ENCODE measurements at regions not wholly inside any gene's neighbourhood (a gene's known extent, or its start where the extent isn't known, plus 50 kb on each side); places are given as distances from the start of the nearest gene placed in this dataset.

DNA sequence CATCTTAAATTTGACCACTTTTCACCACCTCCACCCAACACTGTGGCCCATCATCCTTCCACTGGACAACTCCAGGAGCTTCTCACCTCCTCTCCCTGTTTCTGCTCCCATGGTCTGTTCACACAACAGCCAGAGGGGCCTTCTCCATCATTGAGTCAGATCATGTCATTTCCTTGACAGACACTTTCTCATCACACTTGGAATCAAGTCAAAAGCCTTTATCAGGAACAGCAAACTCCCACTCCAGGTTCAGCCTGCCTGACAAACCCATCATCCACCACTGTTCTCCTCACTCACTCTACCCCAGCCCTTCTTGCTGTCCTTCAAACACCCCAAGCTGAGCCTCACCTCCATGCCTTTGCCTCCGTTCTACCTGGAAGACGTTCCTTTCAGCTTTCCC, 78.4 kb upstream of the ADRA1B start:
- TF ChIP-seq CTCF (IDR thresholded peaks at IDR 0.05; ENCODE audit: control extremely low read depth, extremely low read depth), result no peak
- no peaks in the 10 kb centered on the region for H3K9me3 ChIP-seq (ENCODE audit: control insufficient read depth in 4 of 4, insufficient read depth in 3 of 4, low read length in 3 of 4)
- DNase-seq (no peak), ATAC-seq (ENCODE audit: insufficient read depth, low FRiP score) (no peak)
- WGBS, 2 donors, result 86 to 92% methylated on average over 2 of the region's 2 CpGs
- peaks cover 0 to 8% (median 0%) of the 10 kb centered on the region in 3 donors for H3K27me3 ChIP-seq (ENCODE audit: control insufficient read depth in 3 of 3, insufficient read depth in 3 of 3, low read length in 2 of 3)
- H3K4me1 ChIP-seq (ENCODE audit: control insufficient read depth in 5 of 5, insufficient read depth in 5 of 5, low read length in 5 of 5), result no peaks in the 10 kb centered on the region
- no peak overlapping the region for H3K9ac ChIP-seq (ENCODE audit: insufficient read depth in 1 of 2, low read length in 2 of 2)
- H3K36me3 ChIP-seq (ENCODE audit: control insufficient read depth in 4 of 4, insufficient read depth in 4 of 4, low read length in 4 of 4), result no peaks in the 10 kb centered on the region
- no peak overlapping the region for H3K4me3 ChIP-seq
- no peak overlapping the region for H3K27ac ChIP-seq (ENCODE audit: low read depth in 1 of 2, low read length in 1 of 2)

GRCh38 chr5:159838551-159839222, 77.6 kb upstream of the ADRA1B start:
- peaks cover 0 to 8% (median 0%) of the 10 kb centered on the region in 3 donors for H3K27me3 ChIP-seq (ENCODE audit: control insufficient read depth in 3 of 3, insufficient read depth in 3 of 3, low read length in 2 of 3)
- H3K9me3 ChIP-seq (ENCODE audit: control insufficient read depth in 4 of 4, insufficient read depth in 3 of 4, low read length in 3 of 4), result no peaks in the 10 kb centered on the region
- H3K4me3 ChIP-seq, result no peak overlapping the region
- DNase-seq (no peak), ATAC-seq (ENCODE audit: insufficient read depth, low FRiP score) (no peak)
- H3K27ac ChIP-seq (ENCODE audit: low read depth in 1 of 2, low read length in 1 of 2), result no peak overlapping the region
- WGBS, 2 donors, result 76 to 83% methylated on average over 8 of the region's 8 CpGs
- no peaks in the 10 kb centered on the region for H3K4me1 ChIP-seq (ENCODE audit: control insufficient read depth in 5 of 5, insufficient read depth in 5 of 5, low read length in 5 of 5)
- TF ChIP-seq CTCF (IDR thresholded peaks at IDR 0.05; ENCODE audit: control extremely low read depth, extremely low read depth), result no peak
- no peak overlapping the region for H3K9ac ChIP-seq (ENCODE audit: insufficient read depth in 1 of 2, low read length in 2 of 2)
- no peaks in the 10 kb centered on the region for H3K36me3 ChIP-seq (ENCODE audit: control insufficient read depth in 4 of 4, insufficient read depth in 4 of 4, low read length in 4 of 4)

GRCh38 chr5:159844267-159845121, 71.8 kb upstream of the ADRA1B start:
- Histone ChIP-seq H3K4me1 (ENCODE audit: control insufficient read depth in 5 of 5, insufficient read depth in 5 of 5, low read length in 5 of 5) (no peaks in the 10 kb centered on the region), H3K27me3 (ENCODE audit: control insufficient read depth in 3 of 3, insufficient read depth in 3 of 3, low read length in 2 of 3) (peaks cover 0 to 8% (median 0%) of the 10 kb centered on the region in 3 donors), H3K9me3 (ENCODE audit: control insufficient read depth in 4 of 4, insufficient read depth in 3 of 4, low read length in 3 of 4) (peaks cover 0 to 3% (median 0%) of the 10 kb centered on the region in 4 donors), H3K4me3 (no peak overlapping the region), H3K9ac (ENCODE audit: insufficient read depth in 1 of 2, low read length in 2 of 2) (no peak overlapping the region), H3K27ac (ENCODE audit: low read depth in 1 of 2, low read length in 1 of 2) (no peak overlapping the region), H3K36me3 (ENCODE audit: control insufficient read depth in 4 of 4, insufficient read depth in 4 of 4, low read length in 4 of 4) (no peaks in the 10 kb centered on the region)
- no peak for TF ChIP-seq CTCF (IDR thresholded peaks at IDR 0.05; ENCODE audit: control extremely low read depth, extremely low read depth)
- WGBS, 2 donors, result 95% methylated on average over 1 of the region's 1 CpG
- ATAC-seq (ENCODE audit: insufficient read depth, low FRiP score) (no peak), DNase-seq (no peak)
